WTC11 (cell line): ENCODE measurements at regions not wholly inside any gene's neighbourhood (a gene's known extent, or its start where the extent isn't known, plus 50 kb on each side); places are given as distances from the start of the nearest gene placed in this dataset.

ENCODE experiments used
- ATAC-seq: fragments of 200-7000 bp; cut with Tn5 transposase; 2 replicates; pipeline ENCODE4 v1.10.0; 2021; ENCODE audit warnings: mild to moderate bottlenecking, moderate library complexity
- CTCF ChIA-PET: fragments of 300-600 bp; sonication (Branson Sonifier 250); formaldehyde crosslinking; loops from one replicate; lab custom pipeline; 2021; ENCODE audit warnings: antibody characterized with exemption; lab: Charles Lee
- POLR2A ChIA-PET: fragments of 350-600 bp; sonication (Branson Sonifier 250); formaldehyde crosslinking; loops from one replicate; lab custom pipeline; 2021; ENCODE audit warnings: antibody characterized with exemption; lab: Charles Lee
- DNase-seq: peaks from one replicate; pipeline ENCODE4 v3.0.0; 2021; ENCODE audit warnings: low spot score
- H3K27ac Mint-ChIP-seq: 2 replicates; pipeline ENCODE4 v1.8.0; 2021; ENCODE audit warnings: mixed read lengths
- H3K27me3 Mint-ChIP-seq: 2 replicates; pipeline ENCODE4 v1.8.0; 2021; ENCODE audit warnings: low read depth, mild to moderate bottlenecking, moderate library complexity, mixed read lengths
- H3K36me3 Mint-ChIP-seq: 2 replicates; pipeline ENCODE4 v1.8.0; 2021; ENCODE audit warnings: mixed read lengths
- H3K4me1 Mint-ChIP-seq: 2 replicates; pipeline ENCODE4 v1.8.0; 2022; ENCODE audit warnings: mixed read lengths
- H3K4me3 Mint-ChIP-seq: 2 replicates; pipeline ENCODE4 v1.8.0; 2021; ENCODE audit warnings: mild to moderate bottlenecking, moderate library complexity, mixed read lengths
- H3K9me3 Mint-ChIP-seq: 2 replicates; pipeline ENCODE4 v1.8.0; 2021; ENCODE audit warnings: mixed read lengths
- CBFB ChIP-seq: sonication (generic); formaldehyde crosslinking; IDR thresholded peaks from 2 replicates; pipeline ENCODE4 v1.8.1; 2022; ENCODE audit warnings: mild to moderate bottlenecking, low read depth, missing genetic modification reagents
- CREM ChIP-seq: sonication (generic); formaldehyde crosslinking; IDR thresholded peaks from 2 replicates; pipeline ENCODE4 v1.8.1; 2022; ENCODE audit warnings: mild to moderate bottlenecking, missing genetic modification reagents, moderate library complexity
- ELF4 ChIP-seq: sonication (generic); formaldehyde crosslinking; IDR thresholded peaks from 2 replicates; pipeline ENCODE4 v1.8.1; 2022; ENCODE audit warnings: low read depth, mild to moderate bottlenecking, moderate library complexity, missing genetic modification reagents
- ETV6 ChIP-seq: sonication (generic); formaldehyde crosslinking; IDR thresholded peaks from 2 replicates; pipeline ENCODE4 v1.8.1; 2022; ENCODE audit warnings: mild to moderate bottlenecking, missing genetic modification reagents
- GRHL2 ChIP-seq: fragments of 250-450 bp; sonication (Bioruptor Pico); IDR thresholded peaks from 2 replicates; pipeline ENCODE4 v1.8.0; 2022; ENCODE audit warnings: mild to moderate bottlenecking, moderate library complexity; ENCODE audit not compliant: insufficient replicate concordance, severe bottlenecking
- JAZF1 ChIP-seq: fragments of 250-450 bp; sonication (Bioruptor Pico); IDR thresholded peaks from 2 replicates; pipeline ENCODE4 v1.9.0; 2021; ENCODE audit warnings: moderate library complexity, mild to moderate bottlenecking, inconsistent platforms
- JUN ChIP-seq: sonication (generic); formaldehyde crosslinking; IDR thresholded peaks from 2 replicates; pipeline ENCODE4 v1.8.0; 2023; ENCODE audit warnings: mild to moderate bottlenecking, missing genetic modification reagents
- MXD4 ChIP-seq: fragments of 250-450 bp; sonication (Bioruptor Pico); IDR thresholded peaks from 2 replicates; pipeline ENCODE4 v1.8.0; 2021; ENCODE audit warnings: mild to moderate bottlenecking, moderate library complexity, borderline replicate concordance
- NFYB ChIP-seq: sonication (generic); formaldehyde crosslinking; conservative IDR thresholded peaks from 2 replicates; pipeline ENCODE4 v1.8.0; 2022; ENCODE audit warnings: low read depth, missing genetic modification reagents
- NR2C2 ChIP-seq: sonication (generic); formaldehyde crosslinking; IDR thresholded peaks from 2 replicates; pipeline ENCODE4 v1.8.0; 2022; ENCODE audit warnings: mild to moderate bottlenecking, missing genetic modification reagents
- PRRX2 ChIP-seq: fragments of 250-450 bp; sonication (Bioruptor Pico); IDR thresholded peaks from 2 replicates; pipeline ENCODE4 v1.8.0; 2021; ENCODE audit warnings: mild to moderate bottlenecking
- RELA ChIP-seq: sonication (generic); formaldehyde crosslinking; IDR thresholded peaks from 2 replicates; pipeline ENCODE4 v1.8.1; 2022; ENCODE audit warnings: missing genetic modification reagents, mild to moderate bottlenecking, borderline replicate concordance
- SOX15 ChIP-seq: fragments of 250-450 bp; sonication (Bioruptor Pico); IDR thresholded peaks from 2 replicates; pipeline ENCODE4 v1.9.0; 2021; ENCODE audit warnings: mild to moderate bottlenecking
- ZNF219 ChIP-seq: sonication (generic); formaldehyde crosslinking; IDR thresholded peaks from 2 replicates; pipeline ENCODE4 v1.8.0; 2023; ENCODE audit warnings: missing genetic modification reagents, mild to moderate bottlenecking, borderline replicate concordance
- TF ChIP-seq, protein P1 (sequence below): fragments of 250-450 bp; sonication (Bioruptor Pico); IDR thresholded peaks from 2 replicates; pipeline ENCODE4 v2.1.2; 2022; ENCODE audit warnings: mild to moderate bottlenecking, moderate library complexity
- TF ChIP-seq, protein P2 (sequence below): fragments of 250-450 bp; sonication (Bioruptor Pico); IDR thresholded peaks from 2 replicates; pipeline ENCODE4 v1.9.0; 2021; ENCODE audit warnings: moderate library complexity, mild to moderate bottlenecking, inconsistent platforms, borderline replicate concordance
- TF ChIP-seq, protein P3 (sequence below): sonication (generic); formaldehyde crosslinking; IDR thresholded peaks from 2 replicates; pipeline ENCODE4 v1.8.0; 2022; ENCODE audit warnings: mild to moderate bottlenecking, missing genetic modification reagents
- TF ChIP-seq, protein P4 (sequence below): sonication (generic); formaldehyde crosslinking; IDR thresholded peaks from 2 replicates; pipeline ENCODE4 v1.8.1; 2022; ENCODE audit warnings: missing genetic modification reagents, borderline replicate concordance
- TF ChIP-seq, protein P5 (sequence below): sonication (generic); formaldehyde crosslinking; IDR thresholded peaks from 2 replicates; pipeline ENCODE4 v1.8.0; 2022; ENCODE audit warnings: mild to moderate bottlenecking, missing genetic modification reagents
- TF ChIP-seq, protein P6 (sequence below): sonication (generic); formaldehyde crosslinking; IDR thresholded peaks from 2 replicates; pipeline ENCODE4 v1.8.1; 2023; ENCODE audit warnings: mild to moderate bottlenecking, missing genetic modification reagents, moderate library complexity
- TF ChIP-seq, protein P7 (sequence below): fragments of 250-450 bp; sonication (Bioruptor Pico); IDR thresholded peaks from 2 replicates; pipeline ENCODE4 v1.8.0; 2021; ENCODE audit warnings: mild to moderate bottlenecking
- TF ChIP-seq, protein P8 (sequence below): fragments of 250-450 bp; sonication (Bioruptor Pico); IDR thresholded peaks from 2 replicates; pipeline ENCODE4 v1.9.0; 2021; ENCODE audit warnings: mild to moderate bottlenecking

DNA sequence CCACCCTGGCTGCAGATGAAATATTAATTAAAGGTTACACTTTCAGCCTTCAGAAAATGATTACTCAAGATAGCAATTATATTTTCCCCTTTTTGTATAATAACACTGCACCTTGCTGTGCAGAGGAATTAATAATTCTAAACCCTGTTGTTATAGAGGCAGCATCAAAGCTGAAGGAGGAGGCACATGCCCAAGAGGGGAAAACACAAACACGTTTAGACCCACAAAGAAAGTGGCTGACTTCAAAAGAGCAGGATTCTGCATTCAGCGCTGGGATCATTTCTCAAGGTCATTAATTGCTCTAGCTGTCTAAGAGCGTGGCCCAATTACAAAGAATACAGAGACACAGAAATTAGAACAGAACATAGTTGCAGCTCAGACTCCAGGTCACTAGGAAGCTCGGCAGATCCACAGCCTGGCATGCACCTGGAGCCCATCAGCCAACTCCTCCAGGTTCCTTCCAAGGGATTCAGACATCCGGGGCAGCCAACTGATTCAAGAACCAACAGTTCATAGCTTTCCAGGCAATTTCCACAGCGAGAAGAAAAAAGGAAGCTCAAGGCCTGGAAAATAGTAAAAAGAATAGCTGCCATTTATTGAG, 102.3 kb upstream of the ID2 start:
- Mint-ChIP-seq H3K4me3 (no peak overlapping the region), H3K9me3 (no peaks in the 10 kb centered on the region), H3K4me1 (peaks cover 67% of the 10 kb centered on the region), H3K27ac (no peak overlapping the region), H3K27me3 (no peaks in the 10 kb centered on the region; the same call in 1 of the 2 replicates), H3K36me3 (no peaks in the 10 kb centered on the region)
- TF ChIP-seq, protein P1, sequence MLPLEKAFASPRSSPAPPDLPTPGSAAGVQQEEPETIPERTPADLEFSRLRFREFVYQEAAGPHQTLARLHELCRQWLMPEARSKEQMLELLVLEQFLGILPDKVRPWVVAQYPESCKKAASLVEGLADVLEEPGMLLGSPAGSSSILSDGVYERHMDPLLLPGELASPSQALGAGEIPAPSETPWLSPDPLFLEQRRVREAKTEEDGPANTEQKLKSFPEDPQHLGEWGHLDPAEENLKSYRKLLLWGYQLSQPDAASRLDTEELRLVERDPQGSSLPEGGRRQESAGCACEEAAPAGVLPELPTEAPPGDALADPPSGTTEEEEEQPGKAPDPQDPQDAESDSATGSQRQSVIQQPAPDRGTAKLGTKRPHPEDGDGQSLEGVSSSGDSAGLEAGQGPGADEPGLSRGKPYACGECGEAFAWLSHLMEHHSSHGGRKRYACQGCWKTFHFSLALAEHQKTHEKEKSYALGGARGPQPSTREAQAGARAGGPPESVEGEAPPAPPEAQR (CRISPR knock-in tag) = no peak
- no peak for TF ChIP-seq CBFB (CRISPR knock-in tag)
- TF ChIP-seq ETV6 (CRISPR knock-in tag) = no peak
- TF ChIP-seq SOX15 (CRISPR knock-in tag) = no peak
- TF ChIP-seq, protein P2, sequence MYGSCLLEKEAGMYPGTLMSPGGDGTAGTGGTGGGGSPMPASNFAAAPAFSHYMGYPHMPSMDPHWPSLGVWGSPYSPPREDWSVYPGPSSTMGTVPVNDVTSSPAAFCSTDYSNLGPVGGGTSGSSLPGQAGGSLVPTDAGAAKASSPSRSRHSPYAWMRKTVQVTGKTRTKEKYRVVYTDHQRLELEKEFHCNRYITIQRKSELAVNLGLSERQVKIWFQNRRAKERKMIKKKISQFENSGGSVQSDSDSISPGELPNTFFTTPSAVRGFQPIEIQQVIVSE (CRISPR knock-in tag) = no peak
- TF ChIP-seq NFYB (CRISPR knock-in tag) = no peak
- TF ChIP-seq ZNF219 (CRISPR knock-in tag) = no peak
- TF ChIP-seq, protein P3, sequence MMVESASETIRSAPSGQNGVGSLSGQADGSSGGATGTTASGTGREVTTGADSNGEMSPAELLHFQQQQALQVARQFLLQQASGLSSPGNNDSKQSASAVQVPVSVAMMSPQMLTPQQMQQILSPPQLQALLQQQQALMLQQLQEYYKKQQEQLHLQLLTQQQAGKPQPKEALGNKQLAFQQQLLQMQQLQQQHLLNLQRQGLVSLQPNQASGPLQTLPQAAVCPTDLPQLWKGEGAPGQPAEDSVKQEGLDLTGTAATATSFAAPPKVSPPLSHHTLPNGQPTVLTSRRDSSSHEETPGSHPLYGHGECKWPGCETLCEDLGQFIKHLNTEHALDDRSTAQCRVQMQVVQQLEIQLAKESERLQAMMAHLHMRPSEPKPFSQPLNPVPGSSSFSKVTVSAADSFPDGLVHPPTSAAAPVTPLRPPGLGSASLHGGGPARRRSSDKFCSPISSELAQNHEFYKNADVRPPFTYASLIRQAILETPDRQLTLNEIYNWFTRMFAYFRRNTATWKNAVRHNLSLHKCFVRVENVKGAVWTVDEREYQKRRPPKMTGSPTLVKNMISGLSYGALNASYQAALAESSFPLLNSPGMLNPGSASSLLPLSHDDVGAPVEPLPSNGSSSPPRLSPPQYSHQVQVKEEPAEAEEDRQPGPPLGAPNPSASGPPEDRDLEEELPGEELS = no peak
- TF ChIP-seq, protein P4, sequence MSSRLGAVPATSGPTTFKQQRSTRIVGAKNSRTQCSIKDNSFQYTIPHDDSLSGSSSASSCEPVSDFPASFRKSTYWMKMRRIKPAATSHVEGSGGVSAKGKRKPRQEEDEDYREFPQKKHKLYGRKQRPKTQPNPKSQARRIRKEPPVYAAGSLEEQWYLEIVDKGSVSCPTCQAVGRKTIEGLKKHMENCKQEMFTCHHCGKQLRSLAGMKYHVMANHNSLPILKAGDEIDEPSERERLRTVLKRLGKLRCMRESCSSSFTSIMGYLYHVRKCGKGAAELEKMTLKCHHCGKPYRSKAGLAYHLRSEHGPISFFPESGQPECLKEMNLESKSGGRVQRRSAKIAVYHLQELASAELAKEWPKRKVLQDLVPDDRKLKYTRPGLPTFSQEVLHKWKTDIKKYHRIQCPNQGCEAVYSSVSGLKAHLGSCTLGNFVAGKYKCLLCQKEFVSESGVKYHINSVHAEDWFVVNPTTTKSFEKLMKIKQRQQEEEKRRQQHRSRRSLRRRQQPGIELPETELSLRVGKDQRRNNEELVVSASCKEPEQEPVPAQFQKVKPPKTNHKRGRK (CRISPR knock-in tag) = no peak
- TF ChIP-seq, protein P5, sequence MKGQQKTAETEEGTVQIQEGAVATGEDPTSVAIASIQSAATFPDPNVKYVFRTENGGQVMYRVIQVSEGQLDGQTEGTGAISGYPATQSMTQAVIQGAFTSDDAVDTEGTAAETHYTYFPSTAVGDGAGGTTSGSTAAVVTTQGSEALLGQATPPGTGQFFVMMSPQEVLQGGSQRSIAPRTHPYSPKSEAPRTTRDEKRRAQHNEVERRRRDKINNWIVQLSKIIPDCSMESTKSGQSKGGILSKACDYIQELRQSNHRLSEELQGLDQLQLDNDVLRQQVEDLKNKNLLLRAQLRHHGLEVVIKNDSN (CRISPR knock-in tag) = no peak
- no peak for TF ChIP-seq RELA (CRISPR knock-in tag)
- CTCF ChIA-PET = no interaction called here
- ATAC-seq (no peak), DNase-seq (no peak)
- POLR2A ChIA-PET = no interaction called here

DNA sequence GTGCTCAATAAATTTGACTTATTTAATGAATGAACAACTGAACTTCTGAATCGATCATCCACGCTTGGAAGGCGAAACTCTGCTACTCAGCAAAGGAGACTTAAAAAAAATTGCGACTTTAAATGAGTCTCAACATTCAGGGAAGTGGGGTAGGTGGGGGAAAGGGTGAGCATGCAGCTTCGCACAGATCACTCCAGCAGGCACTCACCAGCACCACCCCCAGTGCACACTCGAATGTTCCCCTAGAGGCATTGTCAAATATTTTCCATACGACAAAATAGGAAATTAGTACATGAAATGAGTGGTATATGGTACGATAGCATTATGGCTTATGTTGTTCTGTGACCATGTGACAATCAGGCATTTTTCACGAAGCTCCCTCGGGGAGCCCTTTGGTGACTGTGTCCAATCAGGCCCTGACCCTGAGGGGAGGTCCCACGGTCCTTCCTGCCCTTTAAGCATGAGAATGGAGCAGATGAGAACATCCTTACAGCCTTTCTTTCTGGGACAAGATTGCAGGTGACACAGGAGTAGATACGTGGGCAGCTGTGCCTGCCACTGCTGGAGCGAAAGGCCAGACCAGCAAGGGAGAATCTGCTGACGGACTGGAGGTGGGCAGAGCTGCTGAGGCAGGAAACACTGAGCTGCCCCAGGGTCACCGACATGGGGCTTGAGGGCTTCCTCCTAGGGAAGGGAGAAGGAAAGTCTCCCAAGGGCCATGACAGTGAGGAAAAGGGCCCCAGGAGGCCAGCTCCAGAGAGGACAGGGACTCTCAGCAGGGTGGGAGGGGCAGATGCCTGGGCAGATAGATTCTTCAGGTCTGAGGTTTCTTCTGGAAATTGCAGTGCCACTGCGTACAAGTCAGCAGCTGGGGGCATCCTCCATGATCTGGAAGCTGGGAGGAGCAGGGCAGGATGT, 101.3 kb upstream of the ID2 start:
- Mint-ChIP-seq H3K4me1 (peaks cover 65% of the 10 kb centered on the region), H3K9me3 (no peaks in the 10 kb centered on the region), H3K4me3 (no peak overlapping the region), H3K27ac (no peak overlapping the region), H3K27me3 (no peaks in the 10 kb centered on the region; the same call in none of the 2 replicates), H3K36me3 (no peaks in the 10 kb centered on the region)
- ChIA-PET CTCF (no interaction called here), POLR2A (no interaction called here)
- ATAC-seq (no peak), DNase-seq (no peak)
- TF ChIP-seq ELF4 (CRISPR knock-in tag) (no peak), JUN (CRISPR knock-in tag) (no peak), PRRX2 (CRISPR knock-in tag) (no peak), CREM (CRISPR knock-in tag) (no peak), GRHL2 (CRISPR knock-in tag) (no peak), MXD4 (CRISPR knock-in tag) (no peak), NR2C2 (CRISPR knock-in tag) (no peak), JAZF1 (CRISPR knock-in tag) (no peak)
- TF ChIP-seq, protein P6, sequence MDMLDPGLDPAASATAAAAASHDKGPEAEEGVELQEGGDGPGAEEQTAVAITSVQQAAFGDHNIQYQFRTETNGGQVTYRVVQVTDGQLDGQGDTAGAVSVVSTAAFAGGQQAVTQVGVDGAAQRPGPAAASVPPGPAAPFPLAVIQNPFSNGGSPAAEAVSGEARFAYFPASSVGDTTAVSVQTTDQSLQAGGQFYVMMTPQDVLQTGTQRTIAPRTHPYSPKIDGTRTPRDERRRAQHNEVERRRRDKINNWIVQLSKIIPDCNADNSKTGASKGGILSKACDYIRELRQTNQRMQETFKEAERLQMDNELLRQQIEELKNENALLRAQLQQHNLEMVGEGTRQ = no peak
- TF ChIP-seq, protein P7, sequence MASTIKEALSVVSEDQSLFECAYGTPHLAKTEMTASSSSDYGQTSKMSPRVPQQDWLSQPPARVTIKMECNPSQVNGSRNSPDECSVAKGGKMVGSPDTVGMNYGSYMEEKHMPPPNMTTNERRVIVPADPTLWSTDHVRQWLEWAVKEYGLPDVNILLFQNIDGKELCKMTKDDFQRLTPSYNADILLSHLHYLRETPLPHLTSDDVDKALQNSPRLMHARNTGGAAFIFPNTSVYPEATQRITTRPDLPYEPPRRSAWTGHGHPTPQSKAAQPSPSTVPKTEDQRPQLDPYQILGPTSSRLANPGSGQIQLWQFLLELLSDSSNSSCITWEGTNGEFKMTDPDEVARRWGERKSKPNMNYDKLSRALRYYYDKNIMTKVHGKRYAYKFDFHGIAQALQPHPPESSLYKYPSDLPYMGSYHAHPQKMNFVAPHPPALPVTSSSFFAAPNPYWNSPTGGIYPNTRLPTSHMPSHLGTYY (CRISPR knock-in tag) = no peak
- TF ChIP-seq, protein P8, sequence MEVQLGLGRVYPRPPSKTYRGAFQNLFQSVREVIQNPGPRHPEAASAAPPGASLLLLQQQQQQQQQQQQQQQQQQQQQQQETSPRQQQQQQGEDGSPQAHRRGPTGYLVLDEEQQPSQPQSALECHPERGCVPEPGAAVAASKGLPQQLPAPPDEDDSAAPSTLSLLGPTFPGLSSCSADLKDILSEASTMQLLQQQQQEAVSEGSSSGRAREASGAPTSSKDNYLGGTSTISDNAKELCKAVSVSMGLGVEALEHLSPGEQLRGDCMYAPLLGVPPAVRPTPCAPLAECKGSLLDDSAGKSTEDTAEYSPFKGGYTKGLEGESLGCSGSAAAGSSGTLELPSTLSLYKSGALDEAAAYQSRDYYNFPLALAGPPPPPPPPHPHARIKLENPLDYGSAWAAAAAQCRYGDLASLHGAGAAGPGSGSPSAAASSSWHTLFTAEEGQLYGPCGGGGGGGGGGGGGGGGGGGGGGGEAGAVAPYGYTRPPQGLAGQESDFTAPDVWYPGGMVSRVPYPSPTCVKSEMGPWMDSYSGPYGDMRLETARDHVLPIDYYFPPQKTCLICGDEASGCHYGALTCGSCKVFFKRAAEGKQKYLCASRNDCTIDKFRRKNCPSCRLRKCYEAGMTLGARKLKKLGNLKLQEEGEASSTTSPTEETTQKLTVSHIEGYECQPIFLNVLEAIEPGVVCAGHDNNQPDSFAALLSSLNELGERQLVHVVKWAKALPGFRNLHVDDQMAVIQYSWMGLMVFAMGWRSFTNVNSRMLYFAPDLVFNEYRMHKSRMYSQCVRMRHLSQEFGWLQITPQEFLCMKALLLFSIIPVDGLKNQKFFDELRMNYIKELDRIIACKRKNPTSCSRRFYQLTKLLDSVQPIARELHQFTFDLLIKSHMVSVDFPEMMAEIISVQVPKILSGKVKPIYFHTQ (CRISPR knock-in tag) = no peak
